NB4 (cell line): ENCODE measurements at regions not wholly inside any gene's neighbourhood (a gene's known extent, or its start where the extent isn't known, plus 50 kb on each side); places are given as distances from the start of the nearest gene placed in this dataset.

Experiments used
- MYC ChIP-seq: IDR thresholded peaks from 2 replicates; pipeline ENCODE4 v1.6.1; 2011; ENCODE audit warnings: low read depth, low read length
- POLR2A ChIP-seq: IDR thresholded peaks from 2 replicates; pipeline ENCODE4 v1.6.1; 2011; ENCODE audit warnings: mild to moderate bottlenecking; ENCODE audit not compliant: insufficient read length; ENCODE audit errors: extremely low read depth
- TF ChIP-seq, protein P1 (sequence below): IDR thresholded peaks from one replicate; pipeline ENCODE4 v1.5.1; 2012; ENCODE audit warnings: low read depth, low read length

DNA sequence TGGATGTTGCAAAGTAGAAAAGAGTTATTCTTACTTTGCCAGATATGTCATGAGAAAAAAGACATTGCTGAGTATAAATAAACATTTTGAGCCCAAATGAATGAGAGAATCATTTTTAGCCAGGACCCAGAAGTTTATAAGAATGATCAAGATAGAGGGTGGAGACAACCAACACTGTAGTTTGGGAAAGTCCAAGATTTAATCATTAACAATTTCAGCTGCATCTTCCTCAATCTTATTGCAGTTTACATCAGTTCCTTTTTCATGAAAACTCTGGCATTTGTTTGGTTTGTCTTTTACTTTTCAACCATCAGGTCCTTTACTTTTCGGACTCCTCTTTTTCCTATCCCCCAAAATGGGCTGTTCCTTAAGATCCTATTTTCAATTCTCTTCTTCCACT, 645.9 kb downstream of the ANKRD50 start:
- TF ChIP-seq, protein P1, sequence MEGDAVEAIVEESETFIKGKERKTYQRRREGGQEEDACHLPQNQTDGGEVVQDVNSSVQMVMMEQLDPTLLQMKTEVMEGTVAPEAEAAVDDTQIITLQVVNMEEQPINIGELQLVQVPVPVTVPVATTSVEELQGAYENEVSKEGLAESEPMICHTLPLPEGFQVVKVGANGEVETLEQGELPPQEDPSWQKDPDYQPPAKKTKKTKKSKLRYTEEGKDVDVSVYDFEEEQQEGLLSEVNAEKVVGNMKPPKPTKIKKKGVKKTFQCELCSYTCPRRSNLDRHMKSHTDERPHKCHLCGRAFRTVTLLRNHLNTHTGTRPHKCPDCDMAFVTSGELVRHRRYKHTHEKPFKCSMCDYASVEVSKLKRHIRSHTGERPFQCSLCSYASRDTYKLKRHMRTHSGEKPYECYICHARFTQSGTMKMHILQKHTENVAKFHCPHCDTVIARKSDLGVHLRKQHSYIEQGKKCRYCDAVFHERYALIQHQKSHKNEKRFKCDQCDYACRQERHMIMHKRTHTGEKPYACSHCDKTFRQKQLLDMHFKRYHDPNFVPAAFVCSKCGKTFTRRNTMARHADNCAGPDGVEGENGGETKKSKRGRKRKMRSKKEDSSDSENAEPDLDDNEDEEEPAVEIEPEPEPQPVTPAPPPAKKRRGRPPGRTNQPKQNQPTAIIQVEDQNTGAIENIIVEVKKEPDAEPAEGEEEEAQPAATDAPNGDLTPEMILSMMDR: no peak
- TF ChIP-seq POLR2A (no peak), MYC (no peak)
